IPS-11a (cell line): ENCODE measurements at regions not wholly inside any gene's neighbourhood (a gene's known extent, or its start where the extent isn't known, plus 50 kb on each side); places are given as distances from the start of the nearest gene placed in this dataset.

ENCODE experiments used
- H3K4me3 ChIP-seq: one replicate; pipeline ENCODE4 v1.5.1; 2013; ENCODE audit warnings: low read depth, low read length, control low read depth

- no peak overlapping the region for H3K4me3 ChIP-seq
Measured at GRCh38 chr10:64067009-64067606, 545.9 kb downstream of the REEP3 start.

GRCh38 chr10:64067859-64068258 lies 546.7 kb downstream of the REEP3 start:
- no peak overlapping the region for H3K4me3 ChIP-seq

- no peak overlapping the region for H3K4me3 ChIP-seq
Measured at GRCh38 chr10:64070241-64070640, 549.0 kb downstream of the REEP3 start.

GRCh38 chr10:64071218-64071617 lies 550.0 kb downstream of the REEP3 start:
- no peak overlapping the region for H3K4me3 ChIP-seq

- H3K4me3 ChIP-seq, result no peak overlapping the region
Measured at GRCh38 chr10:64075604-64076003, 554.4 kb downstream of the REEP3 start.

GRCh38 chr10:64076322-64076940 lies 555.2 kb downstream of the REEP3 start:
- no peak overlapping the region for H3K4me3 ChIP-seq

GRCh38 chr10:64079341-64079740 lies 558.1 kb downstream of the REEP3 start:
- H3K4me3 ChIP-seq, result no peak overlapping the region

GRCh38 chr10:64080071-64080470 lies 558.9 kb downstream of the REEP3 start:
- no peak overlapping the region for H3K4me3 ChIP-seq

GRCh38 chr10:64081947-64082482 lies 560.8 kb downstream of the REEP3 start:
- no peak overlapping the region for H3K4me3 ChIP-seq

- H3K4me3 ChIP-seq, result no peak overlapping the region
Measured at GRCh38 chr10:64086083-64086767, 565.0 kb downstream of the REEP3 start.

- H3K4me3 ChIP-seq, result no peak overlapping the region
Measured at GRCh38 chr10:64089648-64090047, 568.4 kb downstream of the REEP3 start.

GRCh38 chr10:64090865-64091264 lies 569.7 kb downstream of the REEP3 start:
- no peak overlapping the region for H3K4me3 ChIP-seq

- H3K4me3 ChIP-seq, result no peak overlapping the region
Measured at GRCh38 chr10:64091897-64092296, 570.7 kb downstream of the REEP3 start.

- H3K4me3 ChIP-seq, result no peak overlapping the region
Measured at GRCh38 chr10:64093304-64093703, 572.1 kb downstream of the REEP3 start.

- no peak overlapping the region for H3K4me3 ChIP-seq
Measured at GRCh38 chr10:64093946-64094535, 572.8 kb downstream of the REEP3 start.

- no peak overlapping the region for H3K4me3 ChIP-seq
Measured at GRCh38 chr10:64096941-64097340, 575.7 kb downstream of the REEP3 start.

- H3K4me3 ChIP-seq, result no peak overlapping the region
Measured at GRCh38 chr10:64097391-64098122, 576.4 kb downstream of the REEP3 start.

GRCh38 chr10:64098994-64099393 lies 577.8 kb downstream of the REEP3 start:
- H3K4me3 ChIP-seq, result no peak overlapping the region

- no peak overlapping the region for H3K4me3 ChIP-seq
Measured at GRCh38 chr10:64101606-64102263, 580.5 kb downstream of the REEP3 start.

GRCh38 chr10:64102264-64102633 lies 581.0 kb downstream of the REEP3 start:
- H3K4me3 ChIP-seq, result no peak overlapping the region

GRCh38 chr10:64102916-64103315 lies 581.7 kb downstream of the REEP3 start:
- H3K4me3 ChIP-seq, result no peak overlapping the region
